SJSA1 (cell line): ENCODE measurements at regions not wholly inside any gene's neighbourhood (a gene's known extent, or its start where the extent isn't known, plus 50 kb on each side); places are given as distances from the start of the nearest gene placed in this dataset.

ENCODE experiments used
- DNase-seq, 2 experiments: peaks; one replicate each; pipeline ENCODE4 v3.0.0-alpha.2; 2015 to 2020; ENCODE audit warnings: low spot score in 2 of 2, low read depth in 1 of 2
- H3K27ac ChIP-seq: fragments of 250-450 bp; sonication (Bioruptor Pico); 2 replicates; pipeline ENCODE4 v1.5.1; 2020; ENCODE audit warnings: mild to moderate bottlenecking, moderate library complexity
- H3K27me3 ChIP-seq: fragments of 250-450 bp; sonication (Bioruptor Pico); replicated peaks from 2 replicates; pipeline ENCODE4 v1.5.1; 2020; ENCODE audit warnings: mild to moderate bottlenecking, moderate library complexity
- H3K36me3 ChIP-seq: fragments of 250-450 bp; sonication (Bioruptor Pico); 2 replicates; pipeline ENCODE4 v1.5.1; 2020; ENCODE audit warnings: mild to moderate bottlenecking
- H3K4me1 ChIP-seq: fragments of 250-450 bp; sonication (Bioruptor Pico); replicated peaks from 2 replicates; pipeline ENCODE4 v1.6.1; 2021; ENCODE audit warnings: mild to moderate bottlenecking
- H3K4me3 ChIP-seq: fragments of 250-450 bp; sonication (Bioruptor Pico); 2 replicates; pipeline ENCODE4 v1.5.1; 2020; ENCODE audit warnings: mild to moderate bottlenecking
- H3K9me3 ChIP-seq: fragments of 250-450 bp; sonication (Bioruptor Pico); replicated peaks from 2 replicates; pipeline ENCODE4 v1.5.1; 2020; ENCODE audit warnings: mild to moderate bottlenecking

DNA sequence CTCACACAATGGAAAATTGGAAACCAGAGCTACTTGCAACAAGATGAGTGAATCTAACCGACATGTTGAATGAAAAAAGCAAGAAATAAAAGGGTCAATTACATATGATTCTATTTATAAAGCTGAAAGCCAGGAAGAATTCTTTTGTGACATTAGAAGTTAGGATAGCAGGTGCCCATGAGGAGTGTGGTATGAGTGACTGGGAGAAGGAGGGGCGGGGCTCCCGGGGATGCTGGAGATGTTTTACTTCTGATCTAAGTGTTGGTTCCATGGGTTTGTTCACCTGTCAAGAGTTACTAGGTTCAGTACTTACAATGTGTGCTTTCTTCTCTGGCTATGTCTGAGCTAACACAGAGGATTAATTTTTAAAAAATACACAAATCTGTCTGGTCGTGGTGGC lies 60.8 kb downstream of the NSMCE3 start:
- DNase-seq, result no peak
- Histone ChIP-seq H3K27me3 (peaks cover 2% of the 10 kb centered on the region; the same call in 1 of the 2 replicates), H3K27ac (no peak overlapping the region), H3K4me1 (no peaks in the 10 kb centered on the region), H3K36me3 (no peaks in the 10 kb centered on the region), H3K4me3 (no peak overlapping the region), H3K9me3 (no peaks in the 10 kb centered on the region)

DNA sequence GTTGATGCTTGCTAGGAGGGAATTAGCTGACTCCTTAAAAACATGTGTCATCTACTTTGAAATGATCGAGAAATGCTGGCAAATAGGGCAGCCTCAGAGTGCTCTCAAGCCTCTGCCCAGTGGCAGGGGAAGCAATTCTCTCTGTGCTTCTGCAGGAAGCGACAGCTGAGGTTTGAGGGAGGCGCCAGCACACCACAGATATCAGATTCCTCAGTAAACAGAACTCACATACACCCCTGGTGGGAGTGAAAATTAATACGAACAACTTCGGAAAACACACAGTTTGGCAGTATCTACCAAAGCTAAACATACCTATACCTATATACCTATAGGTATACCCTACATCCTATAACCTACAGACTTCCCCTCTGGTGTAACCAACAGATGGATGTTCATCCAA lies 61.3 kb downstream of the NSMCE3 start:
- Histone ChIP-seq H3K27me3 (peaks cover 2% of the 10 kb centered on the region; the same call in 1 of the 2 replicates), H3K4me1 (no peaks in the 10 kb centered on the region), H3K9me3 (no peaks in the 10 kb centered on the region), H3K4me3 (no peak overlapping the region), H3K27ac (no peak overlapping the region), H3K36me3 (no peaks in the 10 kb centered on the region)
- no peak for DNase-seq

DNA sequence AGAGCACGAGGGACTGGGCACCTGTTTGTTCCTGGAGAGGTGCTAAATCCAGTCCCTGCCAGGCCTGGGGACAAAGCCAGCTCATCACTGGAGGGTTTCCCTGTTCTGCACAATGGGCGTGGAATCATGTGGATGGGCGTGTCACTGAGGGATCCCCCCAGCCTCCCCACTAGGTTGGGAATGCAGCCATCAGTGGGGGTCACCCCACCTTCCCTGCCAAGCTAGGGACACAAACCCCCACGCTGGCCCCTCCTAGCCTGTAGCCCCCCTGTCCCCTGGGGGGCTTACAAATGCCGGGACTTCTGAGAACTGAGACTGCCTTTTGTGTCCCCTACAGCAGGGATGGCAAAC lies 61.9 kb downstream of the NSMCE3 start:
- Histone ChIP-seq H3K4me3 (no peak overlapping the region), H3K27me3 (peaks cover 2% of the 10 kb centered on the region; the same call in 1 of the 2 replicates), H3K9me3 (no peaks in the 10 kb centered on the region), H3K4me1 (no peaks in the 10 kb centered on the region), H3K36me3 (no peaks in the 10 kb centered on the region), H3K27ac (no peak overlapping the region)
- no peak for DNase-seq

DNA sequence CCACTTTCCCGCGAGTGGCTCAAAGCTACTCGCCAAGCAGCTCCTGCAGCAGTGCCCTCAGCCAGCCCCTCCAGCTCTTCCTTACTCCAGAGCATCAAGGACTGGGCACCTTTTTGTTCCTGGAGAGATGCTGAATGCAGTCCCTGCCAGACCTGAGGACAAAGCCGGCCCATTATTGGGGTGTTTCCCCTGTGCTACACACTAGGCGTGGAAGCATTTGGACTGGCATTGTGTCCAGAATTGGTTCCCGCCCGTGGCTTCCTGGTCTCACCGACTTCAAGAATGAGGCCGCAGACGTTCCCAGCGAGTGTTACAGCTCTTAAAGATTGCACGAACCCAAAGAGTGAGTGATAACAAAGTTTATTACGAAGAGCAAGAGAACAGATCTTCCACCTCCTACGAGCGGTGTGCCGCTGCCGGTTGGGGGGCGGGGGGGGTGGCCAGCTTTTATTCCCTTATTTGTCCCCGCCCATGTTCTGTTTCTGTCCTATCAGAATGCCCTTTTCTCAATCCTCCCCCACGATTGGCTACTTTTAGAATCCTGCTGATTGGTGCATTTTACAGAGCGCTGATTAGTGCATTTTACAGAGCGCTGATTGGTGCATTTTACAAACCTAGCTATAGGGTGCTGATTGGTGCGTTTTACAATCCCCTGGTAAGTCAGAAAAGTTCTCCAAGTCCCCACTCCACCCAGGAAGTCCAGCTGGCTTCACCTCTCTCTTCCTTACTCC lies 62.4 kb downstream of the NSMCE3 start:
- Histone ChIP-seq H3K9me3 (no peaks in the 10 kb centered on the region), H3K4me3 (no peak overlapping the region), H3K27ac (no peak overlapping the region), H3K27me3 (peaks cover 2% of the 10 kb centered on the region; the same call in 1 of the 2 replicates), H3K4me1 (no peaks in the 10 kb centered on the region), H3K36me3 (no peaks in the 10 kb centered on the region)
- DNase-seq, result no peak

DNA sequence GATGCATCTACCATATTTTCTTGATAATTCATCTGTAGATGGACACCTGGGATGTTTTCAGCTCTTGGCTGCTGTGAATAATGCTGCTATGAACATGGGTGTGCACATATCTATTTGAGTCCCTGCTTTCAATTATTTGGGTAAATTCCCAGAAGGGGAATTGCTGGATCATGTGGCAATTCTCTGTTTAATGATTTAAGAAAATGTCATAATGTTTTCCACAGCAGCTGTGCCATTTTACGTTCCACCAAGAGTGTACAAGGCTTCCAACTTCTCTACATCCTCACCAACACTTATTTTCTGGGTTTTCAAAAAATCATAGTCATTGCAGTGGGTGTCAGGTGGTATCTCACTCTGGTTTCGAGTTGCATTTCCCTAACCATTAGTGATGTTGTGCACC lies 64.4 kb downstream of the NSMCE3 start:
- H3K9me3 ChIP-seq, result no peaks in the 10 kb centered on the region
- no peak for DNase-seq
- no peaks in the 10 kb centered on the region for H3K4me1 ChIP-seq
- no peaks in the 10 kb centered on the region; the same call in 1 of the 2 replicates for H3K27me3 ChIP-seq
- no peak overlapping the region for H3K27ac ChIP-seq
- H3K4me3 ChIP-seq, result no peak overlapping the region
- no peaks in the 10 kb centered on the region for H3K36me3 ChIP-seq

DNA sequence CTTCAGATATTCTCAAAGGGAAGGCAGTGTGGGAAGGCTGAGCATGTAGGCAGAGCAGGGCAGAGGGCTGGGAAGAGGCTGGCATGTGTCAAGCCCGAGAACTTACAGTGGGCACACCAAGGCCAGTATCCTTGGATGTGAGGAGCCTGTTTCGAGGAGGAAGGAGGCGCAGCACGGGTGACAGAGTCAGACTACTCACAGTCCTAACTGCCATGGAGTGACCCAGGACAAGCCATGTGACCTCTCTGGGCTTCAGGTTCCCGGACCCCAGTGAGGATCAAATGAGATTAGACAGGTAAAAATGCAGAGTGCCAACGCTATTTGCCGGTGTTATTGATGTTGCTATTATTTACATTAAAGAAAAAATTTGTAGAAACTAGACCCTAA lies 65.3 kb downstream of the NSMCE3 start:
- DNase-seq, result no peak
- Histone ChIP-seq H3K36me3 (no peaks in the 10 kb centered on the region), H3K9me3 (no peaks in the 10 kb centered on the region)

DNA sequence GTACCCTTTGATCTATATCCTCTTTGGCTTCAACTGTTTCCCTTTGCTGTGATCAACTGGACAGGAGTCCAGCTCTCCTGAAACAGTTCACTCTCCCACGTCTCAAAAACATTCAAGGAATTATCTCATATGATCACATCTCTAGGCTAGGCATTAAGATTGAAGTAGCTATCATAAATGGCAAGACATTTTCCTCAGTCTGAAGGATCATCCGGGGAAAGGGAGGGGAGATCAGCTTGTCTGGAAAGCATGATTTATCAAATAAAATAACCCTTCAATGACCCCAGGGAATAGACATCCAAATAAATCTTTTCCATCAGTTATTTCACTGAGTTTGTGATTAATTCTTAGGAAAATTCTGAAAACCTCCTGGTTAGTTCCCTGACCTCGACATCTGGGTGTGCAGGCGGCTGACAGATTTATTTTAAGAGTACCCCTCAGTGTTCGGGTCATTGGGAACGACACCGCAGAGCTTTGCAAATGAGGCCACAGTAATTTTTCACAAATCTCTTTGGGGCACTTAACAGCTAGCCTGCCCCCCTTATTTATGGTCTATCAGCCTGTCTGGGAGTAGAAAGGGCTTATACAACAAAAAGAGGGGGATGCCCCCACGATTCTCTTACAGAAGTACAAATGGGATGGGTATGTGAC lies 65.8 kb downstream of the NSMCE3 start:
- Histone ChIP-seq H3K27ac (no peak overlapping the region), H3K27me3 (peaks cover 7% of the 10 kb centered on the region), H3K36me3 (no peaks in the 10 kb centered on the region), H3K4me1 (no peaks in the 10 kb centered on the region), H3K4me3 (no peak overlapping the region), H3K9me3 (no peaks in the 10 kb centered on the region)
- DNase-seq, result no peak

More for the DNA sequence above, 65.3 kb downstream of the NSMCE3 start:
- H3K4me1 ChIP-seq, result no peaks in the 10 kb centered on the region
- no peak overlapping the region for H3K4me3 ChIP-seq
- H3K27me3 ChIP-seq, result peaks cover 5% of the 10 kb centered on the region
- no peak overlapping the region for H3K27ac ChIP-seq

DNA sequence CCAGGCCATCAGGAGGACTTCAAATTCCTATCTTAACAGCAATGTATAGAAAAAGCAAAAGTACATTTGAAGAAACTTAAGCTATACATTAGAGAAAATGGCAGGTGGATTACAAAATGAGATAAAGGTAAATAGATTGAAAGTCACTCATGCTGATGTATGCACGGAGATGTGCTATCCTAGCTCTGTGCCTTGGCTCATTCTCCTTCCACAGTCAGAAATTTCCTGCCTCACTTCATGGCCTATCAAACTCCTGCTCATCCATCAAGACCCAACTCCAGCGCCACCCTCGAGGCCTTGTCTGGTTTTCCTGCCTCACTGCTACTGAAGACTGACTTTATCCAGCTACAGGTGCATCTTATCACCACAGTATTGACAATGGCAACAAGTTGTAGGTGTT lies 72.9 kb downstream of the NSMCE3 start:
- H3K27me3 ChIP-seq, result peaks cover 14% of the 10 kb centered on the region; the same call in 1 of the 2 replicates
- no peaks in the 10 kb centered on the region for H3K4me1 ChIP-seq
- DNase-seq, result no peak
- no peaks in the 10 kb centered on the region for H3K9me3 ChIP-seq
- no peak overlapping the region for H3K4me3 ChIP-seq
- no peak overlapping the region for H3K27ac ChIP-seq
- H3K36me3 ChIP-seq, result no peaks in the 10 kb centered on the region

DNA sequence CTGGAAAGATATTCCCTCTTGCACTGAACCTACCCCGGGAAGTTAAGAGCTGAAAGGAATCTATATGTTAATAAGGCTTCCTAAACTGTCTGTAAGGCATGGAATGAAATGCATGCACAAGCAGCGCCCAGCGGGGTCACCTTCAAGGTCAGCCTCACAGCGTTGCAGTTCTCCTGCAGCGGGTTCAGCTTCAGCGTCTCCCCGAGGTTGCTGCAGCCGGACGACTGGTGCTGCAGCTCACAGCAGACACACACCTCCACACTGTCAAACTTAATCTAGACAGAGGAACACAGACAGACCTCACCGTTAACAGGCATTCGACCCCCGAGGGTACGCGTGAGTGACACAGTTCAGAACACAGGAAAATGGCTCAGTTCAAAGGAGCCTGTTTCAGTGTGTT lies 73.3 kb downstream of the NSMCE3 start:
- DNase-seq, result no peak
- no peaks in the 10 kb centered on the region for H3K9me3 ChIP-seq
- no peak overlapping the region for H3K4me3 ChIP-seq
- H3K4me1 ChIP-seq, result no peaks in the 10 kb centered on the region
- no peak overlapping the region for H3K27ac ChIP-seq
- H3K36me3 ChIP-seq, result no peaks in the 10 kb centered on the region
- H3K27me3 ChIP-seq, result peaks cover 14% of the 10 kb centered on the region; the same call in 1 of the 2 replicates

DNA sequence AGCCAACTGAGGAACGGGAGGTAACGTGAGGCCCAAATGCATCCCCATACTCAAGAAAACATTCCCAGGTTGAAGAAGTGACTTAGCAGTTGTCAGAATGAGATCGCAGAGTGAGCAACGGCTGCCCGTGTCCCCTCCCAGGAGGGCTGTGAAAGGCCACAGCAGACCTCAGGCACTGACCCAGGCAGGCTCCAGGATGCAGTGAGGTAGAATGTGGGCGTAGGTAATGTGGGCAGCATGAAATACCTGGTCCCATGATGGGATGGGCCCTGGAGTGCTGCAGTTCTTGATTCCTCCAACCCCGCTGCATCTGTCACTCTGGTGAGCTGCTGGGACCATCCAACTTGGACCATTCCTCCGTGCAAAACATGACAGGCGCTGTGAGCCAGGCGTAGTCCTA lies 74.8 kb downstream of the NSMCE3 start:
- DNase-seq, result no peak
- no peak overlapping the region for H3K27ac ChIP-seq
- H3K4me3 ChIP-seq, result no peak overlapping the region
- H3K27me3 ChIP-seq, result peaks cover 14% of the 10 kb centered on the region; the same call in 1 of the 2 replicates
- no peaks in the 10 kb centered on the region for H3K4me1 ChIP-seq
- no peaks in the 10 kb centered on the region for H3K36me3 ChIP-seq
- H3K9me3 ChIP-seq, result no peaks in the 10 kb centered on the region

DNA sequence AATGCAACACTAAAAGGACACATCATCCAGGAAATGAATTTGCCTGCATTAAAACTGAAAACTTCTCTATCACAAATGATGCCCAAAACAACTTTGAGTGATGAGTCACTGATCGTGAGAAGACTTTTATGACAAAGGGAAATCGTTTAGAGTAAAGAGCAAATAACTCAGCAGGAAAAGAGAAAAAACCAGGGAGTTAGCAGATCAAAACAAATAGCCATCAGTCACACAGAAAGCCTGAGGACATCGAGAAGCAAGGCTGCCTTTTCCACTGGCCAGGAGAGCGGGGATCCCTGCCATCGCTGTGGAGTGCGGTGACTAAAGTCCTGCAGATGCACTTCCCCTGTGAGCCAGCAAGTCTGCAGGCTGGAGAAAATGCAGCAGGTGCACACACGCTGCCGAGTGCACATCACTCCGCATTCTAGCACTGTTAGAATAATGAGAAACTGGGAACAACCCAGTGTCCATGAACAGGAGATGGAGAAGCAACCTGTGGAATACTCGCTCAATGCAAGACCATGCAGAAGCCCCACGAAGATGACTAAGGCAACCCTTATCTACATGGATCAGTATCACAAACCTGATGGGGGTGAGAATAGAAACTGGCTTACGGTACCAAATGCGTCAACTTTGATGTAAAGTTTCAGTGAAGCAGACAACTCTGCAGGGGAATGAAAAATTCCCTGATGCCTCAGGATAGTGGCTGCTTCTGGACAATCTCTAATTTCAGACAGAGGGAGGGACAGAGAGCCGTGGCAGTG lies 86.4 kb downstream of the NSMCE3 start:
- Histone ChIP-seq H3K9me3 (no peaks in the 10 kb centered on the region), H3K36me3 (no peaks in the 10 kb centered on the region), H3K27me3 (peaks cover 3% of the 10 kb centered on the region; the same call in 1 of the 2 replicates), H3K27ac (no peak overlapping the region), H3K4me3 (no peak overlapping the region), H3K4me1 (no peaks in the 10 kb centered on the region)
- DNase-seq, result peak in 1 of 2 experiments; percentile 15

DNA sequence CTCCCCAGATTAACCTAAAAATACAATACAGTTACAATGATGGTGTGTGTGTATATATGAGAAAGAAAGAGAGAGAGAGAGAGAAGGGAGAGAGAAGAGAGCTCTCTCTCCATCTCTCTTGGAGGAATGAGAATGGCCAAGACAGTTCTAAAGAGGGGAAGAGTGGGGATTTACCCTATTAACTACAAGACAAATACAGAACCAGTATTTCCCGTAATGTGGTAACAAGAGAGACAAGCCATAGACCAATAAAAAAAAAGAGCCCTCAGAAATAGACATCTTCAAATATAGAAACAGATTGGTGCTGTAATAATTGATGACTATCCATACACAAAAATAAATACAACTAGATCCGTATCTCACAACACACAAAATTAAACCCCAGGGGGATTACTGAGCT lies 87.0 kb downstream of the NSMCE3 start:
- Histone ChIP-seq H3K4me1 (no peaks in the 10 kb centered on the region), H3K4me3 (no peak overlapping the region), H3K36me3 (no peaks in the 10 kb centered on the region), H3K9me3 (no peaks in the 10 kb centered on the region), H3K27ac (no peak overlapping the region), H3K27me3 (peaks cover 3% of the 10 kb centered on the region; the same call in 1 of the 2 replicates)
- DNase-seq, result no peak

DNA sequence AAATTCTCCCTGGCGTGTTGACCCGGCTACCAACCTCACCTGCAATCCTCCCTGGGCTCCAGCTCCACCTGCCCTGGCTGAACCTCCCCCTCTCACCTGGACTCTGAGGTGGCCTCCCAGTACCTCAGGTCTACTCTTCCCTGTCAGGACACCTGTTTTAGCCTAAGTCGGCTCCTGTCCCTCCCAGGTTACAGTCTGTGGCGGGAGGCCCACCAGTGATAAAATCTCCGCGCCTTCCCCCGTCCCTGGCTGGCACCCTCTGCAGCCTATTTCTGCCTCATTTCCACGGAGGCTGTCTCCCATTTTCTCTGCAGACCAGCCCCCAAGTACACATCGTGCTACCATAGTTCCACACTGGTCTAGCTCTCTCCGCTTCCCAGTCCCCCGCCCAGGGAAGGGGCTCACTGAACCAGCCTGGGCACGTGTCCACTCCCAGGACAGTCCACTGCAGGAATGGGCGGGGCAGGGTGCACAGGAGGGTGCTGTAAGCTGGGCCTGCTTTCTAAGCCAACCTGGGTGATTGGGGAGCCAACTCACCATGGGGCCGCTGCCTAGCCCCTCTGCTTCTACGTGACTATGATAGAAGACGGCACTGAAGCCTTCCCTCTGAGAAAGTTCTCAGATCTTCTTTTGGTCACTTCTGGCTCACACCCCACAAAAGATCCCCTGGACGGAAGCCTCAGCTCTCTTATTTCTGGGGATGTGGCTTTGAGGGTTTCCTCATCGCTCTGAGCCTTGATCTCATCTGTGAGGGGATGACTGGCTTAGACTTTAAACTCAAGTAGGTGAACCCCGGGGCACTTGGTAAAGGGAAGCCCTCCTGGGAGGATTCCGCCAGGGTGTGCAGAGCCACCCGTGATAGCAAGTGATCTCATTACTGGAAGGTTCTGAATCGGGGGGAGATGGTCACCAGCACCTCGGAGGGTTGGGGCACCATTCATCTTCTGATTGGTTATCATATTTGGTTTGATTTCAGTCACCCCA lies 96.6 kb downstream of the NSMCE3 start:
- H3K27ac ChIP-seq, result no peak overlapping the region
- no peak for DNase-seq
- H3K27me3 ChIP-seq, result peaks cover 17% of the 10 kb centered on the region
- no peak overlapping the region for H3K4me3 ChIP-seq
- no peaks in the 10 kb centered on the region for H3K9me3 ChIP-seq
- no peaks in the 10 kb centered on the region for H3K4me1 ChIP-seq
- H3K36me3 ChIP-seq, result no peaks in the 10 kb centered on the region
